Adrenal gland (tissue), 9 donors: ENCODE measurements at regions not wholly inside any gene's neighbourhood (a gene's known extent, or its start where the extent isn't known, plus 50 kb on each side); places are given as distances from the start of the nearest gene placed in this dataset.
A peak's percentile ranks its signal among the peaks of the same experiment; 100 is the strongest.

Experiments used
- DNase-seq, 7 donors: peaks; one replicate each; pipeline ENCODE4 v3.0.0-alpha.2; 2019 to 2020
- H3K27ac ChIP-seq, 5 donors: fragments of 200-600 bp; sonication (generic) in 4 of 5; 1 replicate in 3 of 5; 2 replicates in 2 of 5; pipeline versions ENCODE4 v1.5.1 to v1.8.0; 2016 to 2020; ENCODE audit warnings: mild to moderate bottlenecking in 1 of 5
- H3K27me3 ChIP-seq: fragments of 200-600 bp; 2 replicates; pipeline ENCODE4 v1.8.0; 2021
- H3K36me3 ChIP-seq, 2 donors: fragments of 200-600 bp; replicated peaks in 1 of 2; 1 replicate in 1 of 2; 2 replicates in 1 of 2; pipeline versions ENCODE4 v1.5.1 to v1.8.0; 2018 to 2022
- H3K4me1 ChIP-seq, 2 donors: fragments of 200-600 bp; replicated peaks in 1 of 2; 1 replicate in 1 of 2; 2 replicates in 1 of 2; pipeline versions ENCODE4 v1.5.1 to v1.8.0; 2018 to 2021
- H3K4me3 ChIP-seq, 4 donors: fragments of 200-600 bp; sonication (generic) in 3 of 4; one replicate each; pipeline ENCODE4 v1.5.1; 2016 to 2018
- H3K9me3 ChIP-seq, 3 donors: fragments of 200-600 bp; sonication (generic) in 1 of 3; replicated peaks in 1 of 3; 1 replicate in 2 of 3; 2 replicates in 1 of 3; pipeline versions ENCODE4 v1.5.1 to v1.8.0; 2016 to 2021
- CTCF ChIP-seq, 6 experiments: fragments of 450-650 bp in 4 of 6; fragments of 200-600 bp in 2 of 6; sonication (generic) in 1 of 6; IDR thresholded peaks; 1 replicate in 5 of 6; 2 replicates in 1 of 6; pipeline versions ENCODE4 v1.5.1 to v1.8.0; 2016 to 2021; ENCODE audit warnings: antibody characterized with exemption in 6 of 6, mild to moderate bottlenecking in 2 of 6, moderate library complexity in 1 of 6
- POLR2A ChIP-seq, 2 donors: fragments of 450-650 bp; IDR thresholded peaks; one replicate each; pipeline ENCODE4 v1.6.1; 2017; ENCODE audit warnings: antibody characterized with exemption in 2 of 2, mild to moderate bottlenecking in 2 of 2, moderate library complexity in 1 of 2
- WGBS, 4 donors: extraction: QIAGEN DNeasy Blood & Tissue Kit in 2 of 4; methylation state at CpG; one replicate each; pipeline versions ENCODE4 v1.1.5 to v1.1.7; 2013 to 2017; 5-methylcytosine and 5-hydroxymethylcytosine counted together
- intact Hi-C, 2 donors: fragments of 100-400 bp; cut with DNase I; formaldehyde crosslinking; loops; one replicate each; pipeline versions ENCODE4 v1.14.1 to v1.15.0; 2022 to 2023
- donor health status: healthy with polysubstance abuse.
- donor health status: Bipolar disorder and iron deficiency.
- donor health status: DM: yes; HTN: yes; CAD: no.
- donor health status: DM: no; HTN: no; CAD: no.
- donor health status: DM: no; HTN: no; CAD: no.

GRCh38 chr4:54550395-54551171, 107.2 kb upstream of the KIT start:
- H3K27ac ChIP-seq, result no peak overlapping the region
- H3K27me3 ChIP-seq, result no peaks in the 10 kb centered on the region
- H3K4me1 ChIP-seq, result peaks cover 2 to 6% of the 10 kb centered on the region in 2 donors
- no peak for TF ChIP-seq POLR2A (IDR thresholded peaks at IDR 0.05)
- no peak for TF ChIP-seq CTCF (IDR thresholded peaks at IDR 0.05)
- 29 to 40% (median 38%) methylated on average over 8 of the region's 8 CpGs for WGBS, 4 donors
- no peaks in the 10 kb centered on the region for H3K36me3 ChIP-seq
- H3K9me3 ChIP-seq, result no peaks in the 10 kb centered on the region
- H3K4me3 ChIP-seq, result no peak overlapping the region
- intact Hi-C loops, result no loop called here
- DNase-seq, result peak; percentile 60 to 79 (median 75)

- TF ChIP-seq CTCF (IDR thresholded peaks at IDR 0.05), result no peak
- TF ChIP-seq POLR2A (IDR thresholded peaks at IDR 0.05), result no peak
- intact Hi-C loops, result no loop called here
- Histone ChIP-seq H3K27me3 (no peaks in the 10 kb centered on the region), H3K9me3 (no peaks in the 10 kb centered on the region), H3K36me3 (no peaks in the 10 kb centered on the region), H3K4me1 (no peaks in the 10 kb centered on the region), H3K4me3 (no peak overlapping the region), H3K27ac (no peak overlapping the region)
- 82 to 86% (median 84%) methylated on average over 5 of the region's 5 CpGs for WGBS, 4 donors
- no peak for DNase-seq
Measured at GRCh38 chr4:54553001-54553400, 104.8 kb upstream of the KIT start.

GRCh38 chr4:54554339-54554990, 103.3 kb upstream of the KIT start:
- Histone ChIP-seq H3K4me3 (no peak overlapping the region), H3K4me1 (no peaks in the 10 kb centered on the region), H3K27ac (no peak overlapping the region), H3K36me3 (no peaks in the 10 kb centered on the region), H3K9me3 (no peaks in the 10 kb centered on the region), H3K27me3 (no peaks in the 10 kb centered on the region)
- TF ChIP-seq CTCF (IDR thresholded peaks at IDR 0.05) (no peak), POLR2A (IDR thresholded peaks at IDR 0.05) (no peak)
- intact Hi-C loops, result no loop called here
- no peak for DNase-seq
- WGBS, 4 donors, result 71 to 82% (median 78%) methylated on average over 8 to 9 of the region's 9 CpGs

- Histone ChIP-seq H3K4me3 (no peak overlapping the region), H3K4me1 (no peaks in the 10 kb centered on the region), H3K27ac (no peak overlapping the region), H3K36me3 (no peaks in the 10 kb centered on the region), H3K9me3 (no peaks in the 10 kb centered on the region), H3K27me3 (no peaks in the 10 kb centered on the region)
- intact Hi-C loops, result no loop called here
- WGBS, 4 donors, result 92 to 97% (median 95%) methylated on average over 1 of the region's 1 CpG
- no peak for TF ChIP-seq POLR2A (IDR thresholded peaks at IDR 0.05)
- no peak for TF ChIP-seq CTCF (IDR thresholded peaks at IDR 0.05)
- DNase-seq, result no peak
Measured at GRCh38 chr4:54556051-54556450, 101.7 kb upstream of the KIT start.
